ENCODE measurements at regions not wholly inside any gene's neighbourhood (a gene's known extent, or its start where the extent isn't known, plus 50 kb on each side); places are given as distances from the start of the nearest gene placed in this dataset.

GRCh38 chr12:18895540-18895939 is 157.6 kb downstream of the CAPZA3 start:
- H3K4me2 ChIP-seq (ENCODE audit: low read depth, low read length): no peak overlapping the region
- H2BK20ac ChIP-seq (ENCODE audit: low read depth, low read length): no peak overlapping the region
- in situ Hi-C loops (cut with MboI; ENCODE audit: low sequenced_read_pairs) (no loop called here), dilution Hi-C loops (cut with HindIII; ENCODE audit: low sequenced_read_pairs, unreplicated experiment) (no loop called here), intact Hi-C loops (cut with micrococcal nuclease) (no loop called here)
- H3K79me1 ChIP-seq (ENCODE audit: low read depth in 1 of 2, low read length in 2 of 2): no peaks in the 10 kb centered on the region
- H3K18ac ChIP-seq (ENCODE audit: low read depth, low read length): no peak overlapping the region
- no peaks in the 10 kb centered on the region for H3K27me3 ChIP-seq (ENCODE audit: control insufficient read depth, insufficient read depth, low read length)
- no TSS peak for BruUV-seq (replicated peaks)
- no peaks in the 10 kb centered on the region for H3K9me1 ChIP-seq (ENCODE audit: insufficient read depth, low read length)
- no peak overlapping the region for H2AFZ ChIP-seq (replicated peaks; ENCODE audit: low read length, poor library complexity)
- H2BK5ac ChIP-seq (ENCODE audit: low read depth, low read length, poor library complexity, severe bottlenecking): no peak overlapping the region
- no peaks in the 10 kb centered on the region for H4K20me1 ChIP-seq (ENCODE audit: insufficient read depth, low read length)
- no peak for DNase-seq
- H3K9ac ChIP-seq (ENCODE audit: low read depth, low read length): no peak overlapping the region
- no CpG with 5 or more reads among the region's 9 CpGs for WGBS, 2 experiments (ENCODE audit: extremely low coverage in 2 of 2, insufficient read length in 1 of 2)
- no peak overlapping the region for H2AK5ac ChIP-seq (ENCODE audit: low read depth, low read length)
- no peak overlapping the region for H3K4me3 ChIP-seq (ENCODE audit: insufficient read depth, low read depth, low read length)
- H3K27ac ChIP-seq (ENCODE audit: insufficient read depth, low read length): no peak overlapping the region
- H4K91ac ChIP-seq (ENCODE audit: insufficient read depth, low read depth, low read length): no peak overlapping the region
- no peak overlapping the region for H3K56ac ChIP-seq (ENCODE audit: extremely low read depth, insufficient read depth, low read length)
- H2BK120ac ChIP-seq (ENCODE audit: low read depth, low read length): no peak overlapping the region
- H4K5ac ChIP-seq (ENCODE audit: low read depth, low read length): no peak overlapping the region
- no peak overlapping the region for H2BK15ac ChIP-seq (ENCODE audit: low read depth, low read length)
- ChIA-PET POLR2A (ENCODE audit: unreplicated experiment) (no interaction called here), CTCF (no interaction called here)
- H3K14ac ChIP-seq (replicated peaks; ENCODE audit: low read depth, low read length): no peak overlapping the region
- no peaks in the 10 kb centered on the region for H3K36me3 ChIP-seq (ENCODE audit: control insufficient read depth, insufficient read depth, low read length)
- no peak overlapping the region for H3K23ac ChIP-seq (ENCODE audit: low read depth, low read length)
- H4K8ac ChIP-seq (ENCODE audit: low read depth in 2 of 2, low read length in 2 of 2): no peak overlapping the region
- no peak overlapping the region for H2AK9ac ChIP-seq (replicated peaks; ENCODE audit: low read depth, low read length, poor library complexity)
- H3K4ac ChIP-seq (ENCODE audit: low read depth, low read length): no peak overlapping the region
- no peak for ATAC-seq (ENCODE audit: low read depth)
- TF ChIP-seq RFX5 (IDR thresholded peaks at IDR 0.05; ENCODE audit: low read depth, low read length) (no peak), NFE2L2 (IDR thresholded peaks at IDR 0.05; ENCODE audit: low read depth, low read length) (no peak), MAZ (IDR thresholded peaks at IDR 0.05; ENCODE audit: borderline replicate concordance, low read depth, low read length) (no peak), MXI1 (IDR thresholded peaks at IDR 0.05; ENCODE audit: borderline replicate concordance, low read depth, low read length) (no peak), SMC3 (IDR thresholded peaks at IDR 0.05; ENCODE audit: low read depth, low read length) (no peak), POLR2A (IDR thresholded peaks at IDR 0.05; ENCODE audit: low read depth, low read length) (no peak), ELK1 (IDR thresholded peaks at IDR 0.05; ENCODE audit: borderline replicate concordance, low read depth, low read length) (no peak), MAFK (IDR thresholded peaks at IDR 0.05; ENCODE audit: low read depth, low read length) (no peak), RCOR1 (IDR thresholded peaks at IDR 0.05; ENCODE audit: insufficient replicate concordance, low read length) (no peak), CEBPB (IDR thresholded peaks at IDR 0.05; ENCODE audit: low read depth, low read length) (no peak), CTCF (conservative IDR thresholded peaks at IDR 0.05; ENCODE audit: low read depth, low read length) (no peak), CHD1 (IDR thresholded peaks at IDR 0.05; ENCODE audit: low read depth, low read length) (no peak), BHLHE40 (IDR thresholded peaks at IDR 0.05; ENCODE audit: low read depth, low read length) (no peak), RAD21 (IDR thresholded peaks at IDR 0.05; ENCODE audit: low read length) (no peak), FOS (IDR thresholded peaks at IDR 0.05; ENCODE audit: low read depth, low read length) (no peak)
- TF ChIP-seq, protein P1, sequence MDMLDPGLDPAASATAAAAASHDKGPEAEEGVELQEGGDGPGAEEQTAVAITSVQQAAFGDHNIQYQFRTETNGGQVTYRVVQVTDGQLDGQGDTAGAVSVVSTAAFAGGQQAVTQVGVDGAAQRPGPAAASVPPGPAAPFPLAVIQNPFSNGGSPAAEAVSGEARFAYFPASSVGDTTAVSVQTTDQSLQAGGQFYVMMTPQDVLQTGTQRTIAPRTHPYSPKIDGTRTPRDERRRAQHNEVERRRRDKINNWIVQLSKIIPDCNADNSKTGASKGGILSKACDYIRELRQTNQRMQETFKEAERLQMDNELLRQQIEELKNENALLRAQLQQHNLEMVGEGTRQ (IDR thresholded peaks at IDR 0.05; ENCODE audit: low read depth, low read length): no peak
- no peaks in the 10 kb centered on the region for H3K4me1 ChIP-seq (ENCODE audit: control insufficient read depth, insufficient read depth, low read length)
- no peaks in the 10 kb centered on the region for H3K9me3 ChIP-seq (ENCODE audit: control insufficient read depth, insufficient read depth, low read length)

Measured in IMR-90 (cell line).